ENCODE measurements at regions not wholly inside any gene's neighbourhood (a gene's known extent, or its start where the extent isn't known, plus 50 kb on each side); places are given as distances from the start of the nearest gene placed in this dataset.

- H3K9me3 Mint-ChIP-seq (ENCODE audit: low read depth) = no peaks in the 10 kb centered on the region
Measured at GRCh38 chr11:92762121-92762540, 207.3 kb upstream of the MTNR1B start.

GRCh38 chr11:92763336-92763735, 206.1 kb upstream of the MTNR1B start:
- no peak overlapping the region for H3K4me3 Mint-ChIP-seq
- H3K27me3 Mint-ChIP-seq = peaks cover 14% of the 10 kb centered on the region
- peaks cover 2% of the 10 kb centered on the region for H3K36me3 Mint-ChIP-seq
- peaks cover 10% of the 10 kb centered on the region for H3K4me1 Mint-ChIP-seq (ENCODE audit: low read depth)
- no peaks in the 10 kb centered on the region for H3K9me3 Mint-ChIP-seq (ENCODE audit: low read depth)
- no peak overlapping the region for H3K27ac Mint-ChIP-seq

More at GRCh38 chr11:92762121-92762540, 207.3 kb upstream of the MTNR1B start:
- H3K27ac Mint-ChIP-seq = no peak overlapping the region
- peaks cover 6% of the 10 kb centered on the region for H3K27me3 Mint-ChIP-seq
- H3K4me3 Mint-ChIP-seq = no peak overlapping the region
- H3K36me3 Mint-ChIP-seq = no peaks in the 10 kb centered on the region
- H3K4me1 Mint-ChIP-seq (ENCODE audit: low read depth) = peaks cover 7% of the 10 kb centered on the region

- H3K4me1 Mint-ChIP-seq (ENCODE audit: low read depth) = peaks cover 10% of the 10 kb centered on the region
Measured at GRCh38 chr11:92764128-92764527, 205.3 kb upstream of the MTNR1B start.

GRCh38 chr11:92765082-92765840, 204.2 kb upstream of the MTNR1B start:
- Mint-ChIP-seq H3K4me3 (no peak overlapping the region), H3K9me3 (ENCODE audit: low read depth) (no peaks in the 10 kb centered on the region), H3K4me1 (ENCODE audit: low read depth) (peaks cover 10% of the 10 kb centered on the region), H3K27ac (no peak overlapping the region), H3K27me3 (peaks cover 15% of the 10 kb centered on the region), H3K36me3 (peaks cover 2% of the 10 kb centered on the region)

More at GRCh38 chr11:92764128-92764527, 205.3 kb upstream of the MTNR1B start:
- Mint-ChIP-seq H3K36me3 (peaks cover 2% of the 10 kb centered on the region), H3K27me3 (peaks cover 15% of the 10 kb centered on the region), H3K4me3 (no peak overlapping the region), H3K9me3 (ENCODE audit: low read depth) (no peaks in the 10 kb centered on the region), H3K27ac (no peak overlapping the region)

GRCh38 chr11:92765965-92766371, 203.5 kb upstream of the MTNR1B start:
- peaks cover 2% of the 10 kb centered on the region for H3K36me3 Mint-ChIP-seq
- peaks cover 10% of the 10 kb centered on the region for H3K4me1 Mint-ChIP-seq (ENCODE audit: low read depth)
- no peaks in the 10 kb centered on the region for H3K9me3 Mint-ChIP-seq (ENCODE audit: low read depth)
- H3K27me3 Mint-ChIP-seq = peaks cover 18% of the 10 kb centered on the region
- H3K27ac Mint-ChIP-seq = no peak overlapping the region
- peak overlapping the region; percentile 56 for H3K4me3 Mint-ChIP-seq

- Mint-ChIP-seq H3K4me3 (no peak overlapping the region), H3K36me3 (peaks cover 2% of the 10 kb centered on the region), H3K27me3 (peaks cover 20% of the 10 kb centered on the region), H3K9me3 (ENCODE audit: low read depth) (no peaks in the 10 kb centered on the region), H3K27ac (no peak overlapping the region), H3K4me1 (ENCODE audit: low read depth) (peaks cover 10% of the 10 kb centered on the region)
Measured at GRCh38 chr11:92766698-92767097, 202.8 kb upstream of the MTNR1B start.

GRCh38 chr11:92767416-92767815, 202.0 kb upstream of the MTNR1B start:
- H3K27me3 Mint-ChIP-seq = peaks cover 22% of the 10 kb centered on the region
- H3K27ac Mint-ChIP-seq = no peak overlapping the region
- peaks cover 2% of the 10 kb centered on the region for H3K36me3 Mint-ChIP-seq
- H3K9me3 Mint-ChIP-seq (ENCODE audit: low read depth) = no peaks in the 10 kb centered on the region
- peaks cover 10% of the 10 kb centered on the region for H3K4me1 Mint-ChIP-seq (ENCODE audit: low read depth)
- H3K4me3 Mint-ChIP-seq = peak overlapping the region; percentile 14

- Mint-ChIP-seq H3K4me3 (no peak overlapping the region), H3K27ac (no peak overlapping the region), H3K4me1 (ENCODE audit: low read depth) (peaks cover 10% of the 10 kb centered on the region), H3K9me3 (ENCODE audit: low read depth) (no peaks in the 10 kb centered on the region), H3K27me3 (peaks cover 22% of the 10 kb centered on the region), H3K36me3 (peaks cover 2% of the 10 kb centered on the region)
Measured at GRCh38 chr11:92768121-92768840, 201.2 kb upstream of the MTNR1B start.

GRCh38 chr11:92769112-92769511, 200.3 kb upstream of the MTNR1B start:
- peaks cover 2% of the 10 kb centered on the region for H3K36me3 Mint-ChIP-seq
- H3K27me3 Mint-ChIP-seq = peaks cover 21% of the 10 kb centered on the region
- peaks cover 10% of the 10 kb centered on the region for H3K4me1 Mint-ChIP-seq (ENCODE audit: low read depth)
- H3K9me3 Mint-ChIP-seq (ENCODE audit: low read depth) = no peaks in the 10 kb centered on the region
- H3K27ac Mint-ChIP-seq = no peak overlapping the region
- no peak overlapping the region for H3K4me3 Mint-ChIP-seq

GRCh38 chr11:92770419-92770818, 199.0 kb upstream of the MTNR1B start:
- H3K9me3 Mint-ChIP-seq (ENCODE audit: low read depth) = no peaks in the 10 kb centered on the region
- peaks cover 16% of the 10 kb centered on the region for H3K27me3 Mint-ChIP-seq
- no peak overlapping the region for H3K27ac Mint-ChIP-seq
- no peak overlapping the region for H3K4me3 Mint-ChIP-seq
- peaks cover 2% of the 10 kb centered on the region for H3K36me3 Mint-ChIP-seq
- peaks cover 10% of the 10 kb centered on the region for H3K4me1 Mint-ChIP-seq (ENCODE audit: low read depth)

- Mint-ChIP-seq H3K27ac (no peak overlapping the region), H3K4me3 (no peak overlapping the region), H3K9me3 (ENCODE audit: low read depth) (no peaks in the 10 kb centered on the region), H3K4me1 (ENCODE audit: low read depth) (peaks cover 7% of the 10 kb centered on the region), H3K36me3 (peaks cover 2% of the 10 kb centered on the region), H3K27me3 (peaks cover 16% of the 10 kb centered on the region)
Measured at GRCh38 chr11:92770981-92771380, 198.5 kb upstream of the MTNR1B start.

- Mint-ChIP-seq H3K27ac (no peak overlapping the region), H3K27me3 (peaks cover 16% of the 10 kb centered on the region), H3K36me3 (peaks cover 2% of the 10 kb centered on the region), H3K4me3 (no peak overlapping the region), H3K4me1 (ENCODE audit: low read depth) (peaks cover 4% of the 10 kb centered on the region), H3K9me3 (ENCODE audit: low read depth) (no peaks in the 10 kb centered on the region)
Measured at GRCh38 chr11:92771701-92772100, 197.8 kb upstream of the MTNR1B start.

GRCh38 chr11:92775003-92775676, 194.3 kb upstream of the MTNR1B start:
- Mint-ChIP-seq H3K9me3 (ENCODE audit: low read depth) (no peaks in the 10 kb centered on the region), H3K4me1 (ENCODE audit: low read depth) (no peaks in the 10 kb centered on the region), H3K4me3 (no peak overlapping the region), H3K27me3 (peaks cover 10% of the 10 kb centered on the region), H3K36me3 (no peaks in the 10 kb centered on the region), H3K27ac (no peak overlapping the region)

GRCh38 chr11:92776676-92777075, 192.8 kb upstream of the MTNR1B start:
- no peaks in the 10 kb centered on the region for H3K36me3 Mint-ChIP-seq
- H3K27me3 Mint-ChIP-seq = peaks cover 5% of the 10 kb centered on the region
- no peak overlapping the region for H3K4me3 Mint-ChIP-seq
- no peaks in the 10 kb centered on the region for H3K4me1 Mint-ChIP-seq (ENCODE audit: low read depth)
- no peaks in the 10 kb centered on the region for H3K9me3 Mint-ChIP-seq (ENCODE audit: low read depth)
- no peak overlapping the region for H3K27ac Mint-ChIP-seq

GRCh38 chr11:92779746-92780145, 189.7 kb upstream of the MTNR1B start:
- Mint-ChIP-seq H3K36me3 (no peaks in the 10 kb centered on the region), H3K4me3 (no peak overlapping the region), H3K9me3 (ENCODE audit: low read depth) (no peaks in the 10 kb centered on the region), H3K27me3 (peaks cover 3% of the 10 kb centered on the region), H3K4me1 (ENCODE audit: low read depth) (no peaks in the 10 kb centered on the region), H3K27ac (no peak overlapping the region)
